ENCODE measurements at regions not wholly inside any gene's neighbourhood (a gene's known extent, or its start where the extent isn't known, plus 50 kb on each side); places are given as distances from the start of the nearest gene placed in this dataset.

DNA sequence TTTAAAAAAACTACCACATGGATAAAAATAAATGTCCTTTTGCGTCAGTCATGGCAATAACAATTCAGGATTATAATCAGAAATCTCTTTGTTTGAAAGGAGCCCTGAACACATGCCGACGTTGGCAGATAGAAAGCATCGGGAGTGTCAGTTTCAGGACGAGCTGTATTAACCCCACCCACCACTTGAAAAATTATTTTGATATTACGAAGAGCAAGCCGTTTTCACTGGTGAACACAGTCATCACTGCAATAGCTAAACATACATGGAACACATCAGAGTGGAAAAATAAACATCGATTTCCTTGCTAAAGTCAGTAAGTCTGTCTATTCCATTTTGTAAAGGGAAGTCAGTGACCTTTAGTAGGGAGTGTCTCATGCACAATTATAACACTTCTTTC, 266.4 kb upstream of the FBXL7 start (continued):
- no peak for TF ChIP-seq SIRT6 (IDR thresholded peaks at IDR 0.05; ENCODE audit: low read length)

DNA sequence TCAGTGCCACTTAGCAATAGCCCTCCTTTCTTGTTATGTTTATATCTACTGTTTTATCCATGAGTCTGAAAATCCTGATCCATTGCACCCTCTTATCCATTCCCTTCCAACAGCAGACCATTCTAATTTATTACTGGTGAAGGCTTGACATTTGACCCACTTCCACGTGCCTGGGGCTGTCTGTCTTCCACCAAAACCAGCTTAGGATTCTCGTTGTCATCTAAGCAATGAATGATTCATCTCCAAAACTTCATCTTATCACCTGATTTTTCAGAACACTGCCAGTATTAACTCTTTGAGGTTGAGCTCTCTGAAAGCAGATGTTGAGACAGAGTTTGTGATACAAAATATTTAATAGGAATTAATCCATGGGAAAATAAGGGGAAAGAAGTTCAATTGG, 277.8 kb upstream of the FBXL7 start:
- no peak for FAIRE-seq
- Histone ChIP-seq H3K4me3 (ENCODE audit: extremely low read depth in 1 of 4, insufficient read depth in 2 of 4, low read depth in 3 of 4, low read length in 4 of 4) (no peak overlapping the region), H3K27me3 (replicated peaks in 1 of 4; ENCODE audit: control insufficient read depth in 3 of 4, extremely low read depth in 1 of 4, insufficient read depth in 3 of 4, low read length in 3 of 4) (no peaks in the 10 kb centered on the region), H3K23ac (ENCODE audit: insufficient read length) (no peak overlapping the region), H2BK12ac (ENCODE audit: low read depth, low read length) (no peak overlapping the region), H3K23me2 (ENCODE audit: low read depth, low read length) (no peaks in the 10 kb centered on the region), H2BK20ac (ENCODE audit: low read length) (no peak overlapping the region), H4K91ac (replicated peaks; ENCODE audit: insufficient read length, low read length) (no peak overlapping the region), H3K79me2 (ENCODE audit: control insufficient read depth in 1 of 2, insufficient read depth in 2 of 2, low read length in 2 of 2) (no peaks in the 10 kb centered on the region), H2BK15ac (ENCODE audit: low read length) (no peak overlapping the region), H3K9ac (replicated peaks in 1 of 4; ENCODE audit: extremely low read depth in 1 of 4, low read depth in 3 of 4, low read length in 3 of 4) (no peak overlapping the region), H3K36me3 (ENCODE audit: control insufficient read depth in 2 of 4, insufficient read depth in 4 of 4, low read length in 3 of 4) (no peaks in the 10 kb centered on the region), H2BK120ac (replicated peaks; ENCODE audit: low read depth, low read length) (no peak overlapping the region), H2AK5ac (ENCODE audit: low read depth, low read length) (no peak overlapping the region), H4K5ac (ENCODE audit: insufficient read length, low read depth, low read length) (no peak overlapping the region), H2AFZ (ENCODE audit: low read length) (no peak overlapping the region), H3K79me1 (ENCODE audit: low read depth, low read length) (no peaks in the 10 kb centered on the region), H3K56ac (replicated peaks; ENCODE audit: insufficient read length, low read depth, low read length) (no peak overlapping the region), H4K20me1 (replicated peaks in 1 of 2; ENCODE audit: control insufficient read depth in 1 of 2, insufficient read depth in 2 of 2, low read length in 2 of 2) (no peaks in the 10 kb centered on the region), H3K4me2 (ENCODE audit: insufficient read depth in 1 of 2, low read depth in 2 of 2, low read length in 2 of 2) (no peak overlapping the region), H3K4ac (replicated peaks; ENCODE audit: insufficient read length, low read depth, low read length) (no peak overlapping the region), H3K4me1 (replicated peaks in 1 of 4; ENCODE audit: control insufficient read depth in 3 of 4, insufficient read depth in 4 of 4, low read length in 3 of 4) (no peaks in the 10 kb centered on the region), H2BK5ac (ENCODE audit: low read depth, low read length) (no peak overlapping the region), H3K14ac (ENCODE audit: insufficient read length) (no peak overlapping the region), H3K9me3 (ENCODE audit: insufficient read depth in 2 of 2, low read depth in 1 of 2, low read length in 1 of 2) (no peaks in the 10 kb centered on the region), H3K18ac (ENCODE audit: extremely low read depth, low read length) (no peak overlapping the region), H3K27ac (ENCODE audit: low read depth, low read length) (no peak overlapping the region), H4K8ac (ENCODE audit: extremely low read depth, insufficient read depth, low read length) (no peak overlapping the region)
- ChIA-PET CTCF (ENCODE audit: partially characterized antibody) (interaction anchor here (0.9 kb wide), 1 partner anchor 26 kb away, joined by 3 read pairs; no protein-coding TSS in a partner anchor), POLR2A (ENCODE audit: partially characterized antibody) (no interaction called here)
- TF ChIP-seq CHD2 (IDR thresholded peaks at IDR 0.05; ENCODE audit: low read length) (no peak), SP4 (IDR thresholded peaks at IDR 0.05; ENCODE audit: low read length) (no peak), SP1 (IDR thresholded peaks at IDR 0.05; ENCODE audit: low read depth, low read length) (no peak), BRCA1 (IDR thresholded peaks at IDR 0.05; ENCODE audit: low read depth, low read length) (no peak), YY1 (IDR thresholded peaks at IDR 0.05; ENCODE audit: low read depth, low read length) (no peak), BACH1 (IDR thresholded peaks at IDR 0.05; ENCODE audit: low read length) (no peak), NANOG (IDR thresholded peaks at IDR 0.05; ENCODE audit: insufficient read depth, low read depth, low read length, poor library complexity, severe bottlenecking) (no peak)
- 66% methylated on average over 2 of the region's 2 CpGs; no CpG with 5 or more reads in 1 of the 2 experiments for WGBS, 2 experiments (ENCODE audit: extremely low coverage in 1 of 2, insufficient coverage in 1 of 2, insufficient read length in 1 of 2, insufficient replicate concordance in 2 of 2, low coverage in 1 of 2, low lambda C conversion rate in 2 of 2, missing lambda C conversion rate in 1 of 2)
- DNase-seq (ENCODE audit: low read depth in 1 of 2, low spot score in 2 of 2) = no peak

Data from H1 (cell line).